HepG2 (cell line): ENCODE measurements at regions not wholly inside any gene's neighbourhood (a gene's known extent, or its start where the extent isn't known, plus 50 kb on each side); places are given as distances from the start of the nearest gene placed in this dataset.

Experiments
- ATAC-seq: fragments of 200-7000 bp; cut with Tn5 transposase; 3 replicates; pipeline ENCODE4 v1.9.1; 2020; ENCODE audit warnings: mild to moderate bottlenecking, moderate library complexity
- BruUV-seq: library from RNA; stranded (reverse); fragments of 400-500 nt; replicated peaks from 2 replicates; lab custom pipeline; 2021; lab: Mats Ljungman, UMichigan
- CTCF ChIA-PET: fragments of 300-600 bp; formaldehyde crosslinking; extraction: SDS; loops from one replicate; lab custom pipeline; 2021; ENCODE audit warnings: low total read pairs, inconsistent platforms, low intra/inter-chr PET ratio; lab: Yijun Ruan, JAX
- POLR2A ChIA-PET: fragments of 350-600 bp; sonication (Branson Sonifier 250); formaldehyde crosslinking; loops from one replicate; lab custom pipeline; 2020; ENCODE audit warnings: antibody characterized with exemption, inconsistent platforms; lab: Yijun Ruan, JAX
- DNase-seq: peaks from one replicate; pipeline ENCODE4 v3.0.0-alpha.2; 2015; ENCODE audit warnings: low spot score
- FAIRE-seq: peaks from 3 replicates; lab custom pipeline; 2011; peaks lifted over from hg19 to GRCh38; lab: Jason Lieb, UNC
- H2AFZ ChIP-seq: one replicate; pipeline ENCODE4 v1.6.1; 2011; ENCODE audit warnings: low read length, inconsistent platforms
- H3K27ac ChIP-seq: fragments of 300-600 bp; 3 replicates; pipeline ENCODE4 v1.8.0; 2011; ENCODE audit warnings: mixed run types, mild to moderate bottlenecking, mixed read lengths, low read length, inconsistent platforms; ENCODE audit not compliant: insufficient read depth; ENCODE audit errors: extremely low read length
- H3K27me3 ChIP-seq, 2 experiments: fragments of 200-600 bp in 1 of 2; 2 replicates in 1 of 2; 3 replicates in 1 of 2; pipeline versions ENCODE4 v1.6.0 to v1.8.0; 2011; ENCODE audit warnings: low read length in 2 of 2, mild to moderate bottlenecking in 2 of 2, moderate library complexity in 2 of 2, inconsistent platforms in 1 of 2; ENCODE audit not compliant: insufficient read depth in 2 of 2, control insufficient read depth in 1 of 2
- H3K36me3 ChIP-seq, 2 experiments: fragments of 200-600 bp in 1 of 2; replicated peaks in 1 of 2; 2 replicates in 1 of 2; 3 replicates in 1 of 2; pipeline versions ENCODE4 v1.5.1 to v1.8.0; 2011; ENCODE audit warnings: low read length in 2 of 2, inconsistent platforms in 1 of 2; ENCODE audit not compliant: insufficient read depth in 2 of 2, control insufficient read depth in 1 of 2
- H3K4me1 ChIP-seq: 2 replicates; pipeline ENCODE4 v1.5.1; 2012; ENCODE audit warnings: low read length, inconsistent platforms; ENCODE audit not compliant: insufficient read depth
- H3K4me2 ChIP-seq: 2 replicates; pipeline ENCODE4 v1.6.0; 2011; ENCODE audit warnings: low read depth, low read length, inconsistent platforms
- H3K4me3 ChIP-seq, 3 experiments: fragments of 200-600 bp in 1 of 3; sonication (generic), shearing (Covaris generic) in 1 of 3; replicated peaks in 1 of 3; 2 replicates each; pipeline ENCODE4 v1.5.1; 2011 to 2016; ENCODE audit warnings: low read length in 3 of 3, inconsistent platforms in 2 of 3, low read depth in 2 of 3, mild to moderate bottlenecking in 2 of 3, control low read depth in 1 of 3, mixed read lengths in 1 of 3; ENCODE audit not compliant: insufficient read depth in 1 of 3
- H3K79me2 ChIP-seq: one replicate; pipeline ENCODE4 v1.6.1; 2011; ENCODE audit warnings: low read length, inconsistent platforms; ENCODE audit not compliant: insufficient read depth
- H3K9ac ChIP-seq: 2 replicates; pipeline ENCODE4 v1.6.0; 2011; ENCODE audit warnings: mild to moderate bottlenecking, low read depth, low read length, inconsistent platforms; ENCODE audit not compliant: insufficient read depth
- H3K9me3 ChIP-seq: 2 replicates; pipeline ENCODE4 v1.5.1; 2012; ENCODE audit warnings: mild to moderate bottlenecking, low read length
- H4K20me1 ChIP-seq: 2 replicates; pipeline ENCODE4 v1.6.0; 2011; ENCODE audit warnings: inconsistent platforms, mild to moderate bottlenecking, low read length, moderate library complexity; ENCODE audit not compliant: insufficient read depth
- AGO1 ChIP-seq: fragments of 200-400 bp; formaldehyde crosslinking; IDR thresholded peaks from 2 replicates; pipeline ENCODE4 v1.6.1; 2017; ENCODE audit warnings: mild to moderate bottlenecking, low read depth, low read length, moderate library complexity; ENCODE audit not compliant: poor library complexity, severe bottlenecking
- ATF2 ChIP-seq: sonication (generic); formaldehyde crosslinking; IDR thresholded peaks from 2 replicates; pipeline ENCODE4 v1.4.0; 2020; ENCODE audit warnings: missing genetic modification reagents
- CEBPB ChIP-seq: IDR thresholded peaks from 2 replicates; pipeline ENCODE4 v1.6.1; 2011; ENCODE audit warnings: low read depth, low read length, improper control_type of control experiment, borderline replicate concordance
- CSRNP2 ChIP-seq: sonication (generic); formaldehyde crosslinking; conservative IDR thresholded peaks from 2 replicates; pipeline ENCODE4 v1.8.0; 2022; ENCODE audit warnings: low read depth, missing genetic modification reagents
- FOSL1 ChIP-seq: sonication (generic); formaldehyde crosslinking; IDR thresholded peaks from 2 replicates; pipeline ENCODE4 v1.9.0; 2021; ENCODE audit warnings: missing genetic modification reagents, borderline replicate concordance
- FOXO4 ChIP-seq: sonication (generic); formaldehyde crosslinking; conservative IDR thresholded peaks from 2 replicates; pipeline ENCODE4 v1.8.1; 2023; ENCODE audit warnings: missing genetic modification reagents
- JUNB ChIP-seq: sonication (generic); formaldehyde crosslinking; IDR thresholded peaks from 2 replicates; pipeline ENCODE4 v1.8.0; 2022; ENCODE audit warnings: missing genetic modification reagents, mild to moderate bottlenecking, borderline replicate concordance
- MAFG ChIP-seq: sonication (generic); formaldehyde crosslinking; IDR thresholded peaks from 2 replicates; pipeline ENCODE4 v1.5.1; 2020; ENCODE audit warnings: mild to moderate bottlenecking, missing genetic modification reagents
- MXD4 ChIP-seq: IDR thresholded peaks from 2 replicates; pipeline ENCODE4 v1.6.1; 2016; ENCODE audit warnings: mild to moderate bottlenecking, missing biosample characterization, missing genetic modification reagents
- PHF21A ChIP-seq: sonication (generic); formaldehyde crosslinking; IDR thresholded peaks from 2 replicates; pipeline ENCODE4 v1.5.0; 2020; ENCODE audit warnings: mild to moderate bottlenecking, missing genetic modification reagents
- PPARG ChIP-seq: conservative IDR thresholded peaks from 2 replicates; pipeline ENCODE4 v1.6.1; 2016; ENCODE audit warnings: missing biosample characterization, missing genetic modification reagents
- RBFOX2 ChIP-seq: fragments of 200-400 bp; formaldehyde crosslinking; IDR thresholded peaks from 2 replicates; pipeline ENCODE4 v1.6.1; 2017; ENCODE audit warnings: low read depth, mild to moderate bottlenecking, low read length
- SCMH1 ChIP-seq: sonication (generic); formaldehyde crosslinking; IDR thresholded peaks from 2 replicates; pipeline ENCODE4 v1.9.0; 2021; ENCODE audit warnings: missing genetic modification reagents, mild to moderate bottlenecking, borderline replicate concordance
- SMARCE1 ChIP-seq: fragments of 450-650 bp; IDR thresholded peaks from 2 replicates; pipeline ENCODE4 v1.6.1; 2017; ENCODE audit warnings: borderline replicate concordance
- TBX3 ChIP-seq: fragments of 450-650 bp; IDR thresholded peaks from 2 replicates; pipeline ENCODE4 v1.6.1; 2017; ENCODE audit warnings: antibody characterized with exemption, mild to moderate bottlenecking, inconsistent platforms, borderline replicate concordance
- YEATS4 ChIP-seq: sonication (generic); formaldehyde crosslinking; IDR thresholded peaks from 2 replicates; pipeline ENCODE4 v1.4.0; 2020; ENCODE audit warnings: missing genetic modification reagents, borderline replicate concordance
- ZNF784 ChIP-seq: sonication (generic); formaldehyde crosslinking; IDR thresholded peaks from 2 replicates; pipeline ENCODE4 v1.5.1; 2020; ENCODE audit warnings: missing genetic modification reagents, mild to moderate bottlenecking, borderline replicate concordance
- WGBS: methylation state at CpG from one replicate; pipeline ENCODE4 v1.1.6; 2017; ENCODE audit warnings: low lambda C conversion rate; 5-methylcytosine and 5-hydroxymethylcytosine counted together
- in situ Hi-C: cut with HindIII; loops from 2 replicates; pipeline ENCODE4 v1.10.0; 2017; ENCODE audit warnings: low pct_unique_long_range_greater_than_20kb; ENCODE audit not compliant: extremely low pct_ligation_motif_present
- intact Hi-C: fragments of 100-400 bp; cut with micrococcal nuclease; formaldehyde crosslinking; loops from one replicate; pipeline ENCODE4 v1.10.0; 2022; ENCODE audit not compliant: unreplicated experiment

GRCh38 chr9:111144741-111145140, 106.5 kb upstream of the LPAR1 start:
- CTCF ChIA-PET: no interaction called here
- intact Hi-C loops: no loop called here
- no TSS peak for BruUV-seq
- FAIRE-seq: no peak
- POLR2A ChIA-PET: no interaction called here
- Histone ChIP-seq H3K36me3 (no peaks in the 10 kb centered on the region), H2AFZ (no peak overlapping the region), H3K9me3 (no peaks in the 10 kb centered on the region), H3K79me2 (no peaks in the 10 kb centered on the region), H3K9ac (no peak overlapping the region), H3K27ac (no peak overlapping the region), H3K27me3 (peaks cover 0 to 3% of the 10 kb centered on the region in 2 experiments; a peak in 1 of 5 replicates), H3K4me1 (no peaks in the 10 kb centered on the region), H3K4me2 (no peak overlapping the region), H4K20me1 (no peaks in the 10 kb centered on the region), H3K4me3 (no peak overlapping the region)
- DNase-seq: no peak
- no peak for ATAC-seq
- WGBS: under 1% methylated on average over 3 of the region's 3 CpGs
- in situ Hi-C loops: no loop called here
- TF ChIP-seq PHF21A (CRISPR knock-in tag): no peak
- no peak for TF ChIP-seq AGO1
- TF ChIP-seq SMARCE1: no peak
- TF ChIP-seq TBX3: no peak
- TF ChIP-seq MAFG (CRISPR knock-in tag): no peak
- TF ChIP-seq FOSL1 (CRISPR knock-in tag): no peak
- TF ChIP-seq RBFOX2: no peak
- no peak for TF ChIP-seq ZNF784 (CRISPR knock-in tag)
- TF ChIP-seq FOXO4 (CRISPR knock-in tag): no peak
- TF ChIP-seq PPARG: no peak
- no peak for TF ChIP-seq JUNB (CRISPR knock-in tag)
- TF ChIP-seq ATF2 (CRISPR knock-in tag): no peak
- TF ChIP-seq MXD4: no peak
- no peak for TF ChIP-seq CSRNP2 (CRISPR knock-in tag)
- no peak for TF ChIP-seq CEBPB
- no peak for TF ChIP-seq SCMH1 (CRISPR knock-in tag)
- TF ChIP-seq YEATS4 (CRISPR knock-in tag): no peak
